HG02981 (cell line): ENCODE measurements at regions not wholly inside any gene's neighbourhood (a gene's known extent, or its start where the extent isn't known, plus 50 kb on each side); places are given as distances from the start of the nearest gene placed in this dataset.
A peak's percentile ranks its signal among the peaks of the same experiment; 100 is the strongest.

Experiments
- ATAC-seq: cut with Tn5 transposase; IDR thresholded peaks from one replicate; pipeline ENCODE4 v1.9.1; 2021; ENCODE audit warnings: mild to moderate bottlenecking, moderate library complexity; ENCODE audit not compliant: unreplicated experiment

DNA sequence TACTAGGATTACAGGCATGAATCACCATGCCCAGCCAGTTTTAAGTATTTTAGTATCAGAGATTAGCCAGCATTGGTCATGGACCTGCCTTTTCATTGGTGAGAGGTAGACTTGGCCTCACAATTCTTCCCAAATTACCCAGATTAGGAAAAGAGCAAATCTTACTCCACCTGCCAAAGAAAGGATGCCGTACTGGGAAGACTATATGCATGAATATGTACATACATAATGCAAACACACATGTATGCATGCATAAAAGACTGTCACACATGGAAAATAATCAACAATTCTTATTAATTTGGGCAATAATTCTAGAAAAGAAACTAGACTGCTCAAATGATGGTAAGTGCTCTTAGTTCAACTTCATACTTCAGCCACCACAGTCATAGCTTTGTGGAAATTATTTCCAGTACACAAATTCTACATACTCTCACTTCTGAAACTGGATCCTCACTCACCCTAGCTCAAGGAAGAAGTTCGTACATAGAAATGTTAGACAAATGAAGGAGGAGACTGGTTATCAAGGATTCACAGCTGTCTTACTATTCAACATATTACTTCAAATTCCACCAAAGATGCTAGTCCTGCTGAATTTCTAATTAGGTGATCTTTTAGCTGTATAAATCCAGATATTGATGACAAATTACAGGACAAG is 73.7 kb downstream of the MINAR2 start:
- no peak for ATAC-seq

- no peak for ATAC-seq
Measured at GRCh38 chr5:129830288-129830687, 74.0 kb upstream of the CHSY3 start.

GRCh38 chr5:129836321-129836720 is 67.9 kb upstream of the CHSY3 start:
- ATAC-seq: no peak

- no peak for ATAC-seq
Measured at GRCh38 chr5:129844764-129845163, 59.5 kb upstream of the CHSY3 start.

GRCh38 chr5:129852747-129853352 is 51.4 kb upstream of the CHSY3 start:
- peak; percentile 93 for ATAC-seq

GRCh38 chr5:129853588-129853987 is 50.7 kb upstream of the CHSY3 start:
- ATAC-seq: no peak
